ENCODE measurements at regions not wholly inside any gene's neighbourhood (a gene's known extent, or its start where the extent isn't known, plus 50 kb on each side); places are given as distances from the start of the nearest gene placed in this dataset.

- TF ChIP-seq POLR2A (IDR thresholded peaks at IDR 0.05; ENCODE audit: control extremely low read depth in 1 of 2, low read depth in 2 of 2, low read length in 2 of 2) (no peak), CTCF (IDR thresholded peaks at IDR 0.05; ENCODE audit: control extremely low read depth in 1 of 3, insufficient read depth in 1 of 3, low read depth in 1 of 3, low read length in 3 of 3) (no peak), RAD21 (IDR thresholded peaks at IDR 0.05 in 1 of 2, conservative IDR thresholded peaks at IDR 0.05 in 1 of 2; ENCODE audit: low read depth in 2 of 2, low read length in 2 of 2) (no peak), SIX5 (IDR thresholded peaks at IDR 0.05; ENCODE audit: low read depth, low read length) (no peak), GABPA (IDR thresholded peaks at IDR 0.05; ENCODE audit: borderline replicate concordance, insufficient read depth, low read length) (no peak), ASH2L (IDR thresholded peaks at IDR 0.05; ENCODE audit: low read length) (no peak), ATF2 (IDR thresholded peaks at IDR 0.05; ENCODE audit: low read length) (no peak), CBX5 (IDR thresholded peaks at IDR 0.05; ENCODE audit: low read depth, low read length) (no peak), EZH2 (IDR thresholded peaks at IDR 0.05; ENCODE audit: low read depth, low read length, severe bottlenecking) (no peak), CREB1 (IDR thresholded peaks at IDR 0.05) (no peak)
Measured at GRCh38 chr6:137707038-137707589, 159.9 kb upstream of the TNFAIP3 start.

All from H1 (cell line).